DND-41 (cell line): ENCODE measurements at regions not wholly inside any gene's neighbourhood (a gene's known extent, or its start where the extent isn't known, plus 50 kb on each side); places are given as distances from the start of the nearest gene placed in this dataset.

Source experiments
- ATAC-seq: fragments of 200-7000 bp; cut with Tn5 transposase; 3 replicates; pipeline ENCODE4 v1.9.1; 2021; ENCODE audit warnings: low read depth; ENCODE audit not compliant: insufficient read depth
- DNase-seq: peaks from one replicate; pipeline ENCODE4 v3.0.0-alpha.2; 2020
- H2AFZ ChIP-seq: 2 replicates; pipeline ENCODE4 v1.6.0; 2012; ENCODE audit warnings: low read depth, low read length
- H3K27ac ChIP-seq: 2 replicates; pipeline ENCODE4 v1.5.1; 2012; ENCODE audit warnings: low read length, inconsistent platforms
- H3K27me3 ChIP-seq: fragments of 200-600 bp; sonication (generic); 2 replicates; pipeline ENCODE4 v1.6.0; 2012; ENCODE audit warnings: low read length, mild to moderate bottlenecking, inconsistent platforms; ENCODE audit not compliant: insufficient read depth, poor library complexity
- H3K36me3 ChIP-seq: 2 replicates; pipeline ENCODE4 v1.5.1; 2012; ENCODE audit warnings: low read length, inconsistent platforms; ENCODE audit not compliant: insufficient read depth
- H3K4me1 ChIP-seq: 2 replicates; pipeline ENCODE4 v1.5.1; 2012; ENCODE audit warnings: mild to moderate bottlenecking, low read length; ENCODE audit not compliant: insufficient read depth
- H3K4me2 ChIP-seq: 2 replicates; pipeline ENCODE4 v1.6.0; 2012; ENCODE audit warnings: mild to moderate bottlenecking, moderate library complexity, low read length, inconsistent platforms; ENCODE audit not compliant: insufficient read depth
- H3K4me3 ChIP-seq, 2 experiments: fragments of 200-600 bp in 1 of 2; shearing (Covaris generic) in 1 of 2; 2 replicates each; pipeline ENCODE4 v1.5.1; 2012 to 2016; ENCODE audit warnings: inconsistent platforms in 2 of 2, low read length in 2 of 2, mild to moderate bottlenecking in 2 of 2, low read depth in 1 of 2, moderate library complexity in 1 of 2
- H3K79me2 ChIP-seq: 2 replicates; pipeline ENCODE4 v1.6.0; 2012; ENCODE audit warnings: low read length, inconsistent platforms; ENCODE audit not compliant: insufficient read depth
- H3K9ac ChIP-seq: 2 replicates; pipeline ENCODE4 v1.6.0; 2012; ENCODE audit warnings: low read depth, mild to moderate bottlenecking, inconsistent platforms, low read length, moderate library complexity
- H3K9me3 ChIP-seq: 2 replicates; pipeline ENCODE4 v1.5.1; 2012; ENCODE audit warnings: low read length, moderate library complexity, mild to moderate bottlenecking, inconsistent platforms; ENCODE audit not compliant: insufficient read depth, severe bottlenecking
- H4K20me1 ChIP-seq: 2 replicates; pipeline ENCODE4 v1.6.0; 2012; ENCODE audit warnings: low read length; ENCODE audit not compliant: insufficient read depth
- EZH2 ChIP-seq: IDR thresholded peaks from 3 replicates; pipeline ENCODE4 v1.6.1; 2012; ENCODE audit warnings: borderline replicate concordance, low read depth, mild to moderate bottlenecking, moderate library complexity, low read length, inconsistent platforms; ENCODE audit not compliant: severe bottlenecking
- TF ChIP-seq, protein P1 (sequence below): IDR thresholded peaks from 2 replicates; pipeline ENCODE4 v1.5.1; 2012; ENCODE audit warnings: borderline replicate concordance, low read length, moderate library complexity, mild to moderate bottlenecking; ENCODE audit not compliant: poor library complexity, severe bottlenecking; ENCODE audit errors: extremely low read depth

DNA sequence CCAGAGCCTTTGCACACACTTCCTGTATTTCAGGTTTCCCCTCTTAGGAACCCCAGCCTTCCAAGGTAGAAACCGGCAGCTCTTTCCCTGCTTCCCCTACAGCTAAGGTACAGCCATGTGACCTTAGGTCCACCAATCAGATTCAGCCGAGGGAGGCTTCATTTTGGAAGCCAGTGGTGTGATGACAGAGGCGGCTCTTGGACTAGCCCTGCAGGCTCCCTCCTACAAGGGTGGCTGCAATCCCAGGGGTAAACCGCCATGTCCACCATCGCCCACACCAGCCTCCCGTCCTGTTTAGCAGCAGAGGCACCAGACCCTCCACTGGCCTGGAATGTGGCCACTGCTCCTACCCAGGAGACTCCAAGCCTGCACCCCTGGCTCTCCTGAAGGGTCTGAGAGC is 65.6 kb downstream of the SERPINA3 start:
- no peak overlapping the region for H3K27ac ChIP-seq
- no peak for DNase-seq
- H3K9ac ChIP-seq = no peak overlapping the region
- H2AFZ ChIP-seq = no peak overlapping the region
- no peak overlapping the region for H3K4me2 ChIP-seq
- H3K79me2 ChIP-seq = no peaks in the 10 kb centered on the region
- H3K36me3 ChIP-seq = no peaks in the 10 kb centered on the region
- no peak for TF ChIP-seq EZH2
- TF ChIP-seq, protein P1, sequence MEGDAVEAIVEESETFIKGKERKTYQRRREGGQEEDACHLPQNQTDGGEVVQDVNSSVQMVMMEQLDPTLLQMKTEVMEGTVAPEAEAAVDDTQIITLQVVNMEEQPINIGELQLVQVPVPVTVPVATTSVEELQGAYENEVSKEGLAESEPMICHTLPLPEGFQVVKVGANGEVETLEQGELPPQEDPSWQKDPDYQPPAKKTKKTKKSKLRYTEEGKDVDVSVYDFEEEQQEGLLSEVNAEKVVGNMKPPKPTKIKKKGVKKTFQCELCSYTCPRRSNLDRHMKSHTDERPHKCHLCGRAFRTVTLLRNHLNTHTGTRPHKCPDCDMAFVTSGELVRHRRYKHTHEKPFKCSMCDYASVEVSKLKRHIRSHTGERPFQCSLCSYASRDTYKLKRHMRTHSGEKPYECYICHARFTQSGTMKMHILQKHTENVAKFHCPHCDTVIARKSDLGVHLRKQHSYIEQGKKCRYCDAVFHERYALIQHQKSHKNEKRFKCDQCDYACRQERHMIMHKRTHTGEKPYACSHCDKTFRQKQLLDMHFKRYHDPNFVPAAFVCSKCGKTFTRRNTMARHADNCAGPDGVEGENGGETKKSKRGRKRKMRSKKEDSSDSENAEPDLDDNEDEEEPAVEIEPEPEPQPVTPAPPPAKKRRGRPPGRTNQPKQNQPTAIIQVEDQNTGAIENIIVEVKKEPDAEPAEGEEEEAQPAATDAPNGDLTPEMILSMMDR = no peak
- H4K20me1 ChIP-seq = no peaks in the 10 kb centered on the region
- H3K27me3 ChIP-seq = peaks cover 4% of the 10 kb centered on the region
- ATAC-seq = no peak
- no peak overlapping the region for H3K4me3 ChIP-seq
- H3K4me1 ChIP-seq = no peaks in the 10 kb centered on the region
- no peaks in the 10 kb centered on the region for H3K9me3 ChIP-seq

- Histone ChIP-seq H3K79me2 (no peaks in the 10 kb centered on the region), H4K20me1 (no peaks in the 10 kb centered on the region), H3K4me2 (no peak overlapping the region), H3K4me1 (no peaks in the 10 kb centered on the region), H2AFZ (no peak overlapping the region), H3K9ac (no peak overlapping the region), H3K4me3 (no peak overlapping the region), H3K27ac (no peak overlapping the region), H3K9me3 (no peaks in the 10 kb centered on the region), H3K27me3 (peaks cover 4% of the 10 kb centered on the region), H3K36me3 (no peaks in the 10 kb centered on the region)
- TF ChIP-seq, protein P1 = no peak
- TF ChIP-seq EZH2 = no peak
- no peak for DNase-seq
- ATAC-seq = no peak
Measured at GRCh38 chr14:94677213-94677612, 65.0 kb downstream of the SERPINA3 start.

- H3K9me3 ChIP-seq = no peaks in the 10 kb centered on the region
- H4K20me1 ChIP-seq = no peaks in the 10 kb centered on the region
- H3K9ac ChIP-seq = no peak overlapping the region
- ATAC-seq = no peak
- H3K4me3 ChIP-seq = no peak overlapping the region
- no peaks in the 10 kb centered on the region for H3K36me3 ChIP-seq
- H3K4me2 ChIP-seq = no peak overlapping the region
- no peak overlapping the region for H2AFZ ChIP-seq
- H3K4me1 ChIP-seq = no peaks in the 10 kb centered on the region
- no peak for DNase-seq
- H3K27ac ChIP-seq = no peak overlapping the region
- no peaks in the 10 kb centered on the region for H3K79me2 ChIP-seq
- TF ChIP-seq EZH2 = no peak
- TF ChIP-seq, protein P1 = no peak
- peaks cover 6% of the 10 kb centered on the region for H3K27me3 ChIP-seq
Measured at GRCh38 chr14:94676495-94677185, 64.4 kb downstream of the SERPINA3 start.
